ENCODE measurements at regions not wholly inside any gene's neighbourhood (a gene's known extent, or its start where the extent isn't known, plus 50 kb on each side); places are given as distances from the start of the nearest gene placed in this dataset.

DNA sequence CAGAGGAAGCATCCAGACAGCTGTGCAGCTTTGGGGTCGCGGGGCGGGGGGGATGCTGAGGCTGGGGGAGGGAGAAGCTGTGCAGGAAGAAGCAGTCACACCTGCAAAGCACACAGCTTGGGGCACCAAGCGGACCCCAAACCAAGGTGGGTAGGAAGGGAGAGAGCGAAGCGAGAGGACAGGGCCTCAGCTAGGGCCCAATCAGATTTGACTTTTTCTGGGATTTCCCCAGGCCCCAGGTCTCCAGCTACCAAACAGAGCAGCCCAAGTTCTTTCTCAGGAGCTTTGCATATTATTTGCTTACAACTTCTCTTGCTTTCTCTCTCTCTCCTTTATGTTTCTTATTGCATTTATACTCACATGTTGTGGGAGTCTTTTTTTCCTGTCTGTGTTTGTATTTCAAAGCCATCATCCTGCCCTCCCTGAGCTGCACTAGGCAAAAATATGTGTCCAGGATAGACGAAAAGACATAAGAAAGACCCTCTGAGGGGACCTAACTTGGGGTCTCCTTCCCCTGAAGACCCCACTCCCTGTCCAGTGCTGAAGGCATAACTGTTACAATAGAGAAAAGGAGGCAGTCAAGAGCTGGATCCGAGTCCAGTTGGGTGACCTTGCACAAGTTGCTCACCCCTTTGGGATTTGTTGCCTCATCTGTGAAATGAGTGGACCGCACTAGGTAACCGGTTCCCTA, 50.6 kb upstream of the SMNDC1 start:
- peak; percentile 77 for FAIRE-seq
- TF ChIP-seq POLR2AphosphoS5 (IDR thresholded peaks at IDR 0.05; ENCODE audit: low read depth, low read length) (peak; percentile 62), POLR2A (IDR thresholded peaks at IDR 0.05; ENCODE audit: low read depth, low read length) (peak; percentile 34; the same call in 1 of the 2 replicates), TAF1 (IDR thresholded peaks at IDR 0.05; ENCODE audit: borderline replicate concordance, low read depth, low read length) (peak; percentile 59; the same call in 1 of the 2 replicates)
- DNase-seq (ENCODE audit: insufficient read length), result no peak

DNA sequence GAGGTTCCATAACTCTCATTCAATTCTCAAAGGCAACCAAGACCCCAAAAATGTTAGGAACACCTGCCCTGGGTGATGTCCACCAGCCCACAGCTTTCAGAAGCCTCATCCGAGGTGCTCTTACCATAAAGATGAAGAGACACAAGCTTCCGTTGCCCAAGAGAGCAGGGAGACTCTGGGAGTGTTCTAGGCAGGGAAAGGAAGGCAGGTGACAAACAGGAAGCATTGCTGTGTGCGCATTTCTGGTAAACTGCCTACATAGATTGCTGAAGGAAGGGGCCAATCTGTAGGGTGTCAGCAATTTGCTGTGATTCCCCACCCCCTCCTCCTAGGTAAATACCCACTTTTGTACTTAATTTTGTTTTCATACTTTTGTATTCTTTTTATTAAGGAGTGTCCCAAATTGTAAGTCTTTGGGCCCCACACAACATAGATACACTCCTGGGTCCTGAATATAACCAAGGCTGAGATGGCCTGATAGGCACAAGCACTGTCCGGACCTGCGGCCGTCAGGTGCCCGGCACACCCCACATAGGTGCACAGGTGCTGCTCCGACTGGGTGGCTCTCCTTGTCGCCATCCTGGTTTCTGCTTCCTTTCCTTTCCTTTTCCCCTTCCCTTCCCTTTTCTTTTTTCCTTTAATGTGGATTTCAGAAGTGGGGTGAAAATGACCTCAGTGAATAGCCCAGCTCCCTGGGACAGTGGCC, 51.4 kb upstream of the SMNDC1 start:
- TF ChIP-seq POLR2A (IDR thresholded peaks at IDR 0.05; ENCODE audit: low read depth, low read length), result no peak
- TF ChIP-seq TAF1 (IDR thresholded peaks at IDR 0.05; ENCODE audit: borderline replicate concordance, low read depth, low read length), result no peak
- TF ChIP-seq POLR2AphosphoS5 (IDR thresholded peaks at IDR 0.05; ENCODE audit: low read depth, low read length), result peak; percentile 40; the same call in 1 of the 2 replicates

DNA sequence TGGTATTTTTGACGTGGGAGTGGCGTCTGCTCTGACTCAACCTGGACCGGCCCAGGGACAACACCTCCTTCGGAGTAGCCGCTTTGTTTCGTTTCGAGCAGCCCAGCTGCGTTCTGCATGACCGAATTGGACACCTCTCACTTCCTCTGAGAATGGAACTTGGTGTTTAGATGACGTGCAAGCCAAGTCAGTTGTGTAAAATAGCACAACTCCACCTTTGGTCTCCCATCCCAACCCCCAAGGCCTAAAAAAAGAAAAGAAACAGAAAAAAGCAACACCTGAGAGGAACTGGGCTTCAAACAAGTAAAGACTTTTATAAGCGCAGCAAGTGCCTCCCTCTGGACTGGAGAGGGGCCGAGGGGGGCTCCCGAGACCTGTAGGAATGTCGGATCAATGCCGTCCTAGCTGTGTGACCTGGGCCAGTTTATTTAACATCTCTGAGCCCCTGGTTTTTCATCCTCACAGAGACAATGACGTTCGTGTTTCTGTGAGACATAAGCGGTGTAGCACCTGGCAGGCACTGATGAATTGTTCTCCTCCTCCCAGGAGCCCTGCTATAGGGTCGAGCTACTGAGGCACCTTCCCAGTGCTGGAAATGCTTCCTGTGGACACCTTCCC, 52.0 kb upstream of the SMNDC1 start:
- DNase-seq (ENCODE audit: insufficient read length), result peak; percentile 65
- 0 out of 2 replicates have a peak, but pooled peaks have one; percentile 43 for TF ChIP-seq TAF1 (IDR thresholded peaks at IDR 0.05; ENCODE audit: borderline replicate concordance, low read depth, low read length)
- no peak; the same call in 1 of the 2 replicates for TF ChIP-seq POLR2AphosphoS5 (IDR thresholded peaks at IDR 0.05; ENCODE audit: low read depth, low read length)
- peak; percentile 61 for TF ChIP-seq POLR2A (IDR thresholded peaks at IDR 0.05; ENCODE audit: low read depth, low read length)
- peak; percentile 96 for FAIRE-seq

More for the DNA sequence above, 51.4 kb upstream of the SMNDC1 start:
- no peak for DNase-seq (ENCODE audit: insufficient read length)
- peak; percentile 74 for FAIRE-seq

DNA sequence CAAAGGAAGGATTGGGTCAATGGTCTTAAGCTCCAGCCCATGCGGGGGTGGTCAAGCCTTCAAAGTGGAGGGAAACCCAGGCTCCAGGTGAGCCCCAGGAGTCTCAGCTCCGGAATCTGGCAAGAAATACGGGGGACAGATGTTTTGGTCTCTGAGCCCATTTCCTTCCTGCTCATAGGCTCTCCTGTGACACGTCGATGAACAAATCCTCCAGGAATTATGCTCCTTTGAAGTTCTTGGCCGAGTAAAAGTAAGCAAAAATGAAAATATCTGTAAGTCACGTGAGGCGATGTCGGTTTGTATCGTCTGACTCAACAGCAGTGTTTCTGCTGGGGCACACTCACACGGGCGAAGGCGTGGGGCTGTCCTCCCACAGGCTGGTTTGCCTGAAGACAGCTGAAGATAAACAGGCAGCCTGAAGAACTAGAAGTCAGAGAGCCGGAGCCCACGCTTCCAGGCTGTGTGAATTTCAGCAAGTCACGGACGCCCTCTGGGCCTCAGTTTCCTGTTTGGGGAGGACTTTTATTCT, 52.6 kb upstream of the SMNDC1 start:
- DNase-seq (ENCODE audit: insufficient read length) (peak; percentile 56), FAIRE-seq (no peak)
- TF ChIP-seq POLR2A (IDR thresholded peaks at IDR 0.05; ENCODE audit: low read depth, low read length) (peak; percentile 65; the same call in 1 of the 2 replicates), TAF1 (IDR thresholded peaks at IDR 0.05; ENCODE audit: borderline replicate concordance, low read depth, low read length) (no peak), POLR2AphosphoS5 (IDR thresholded peaks at IDR 0.05; ENCODE audit: low read depth, low read length) (peak; percentile 70; the same call in 1 of the 2 replicates)

DNA sequence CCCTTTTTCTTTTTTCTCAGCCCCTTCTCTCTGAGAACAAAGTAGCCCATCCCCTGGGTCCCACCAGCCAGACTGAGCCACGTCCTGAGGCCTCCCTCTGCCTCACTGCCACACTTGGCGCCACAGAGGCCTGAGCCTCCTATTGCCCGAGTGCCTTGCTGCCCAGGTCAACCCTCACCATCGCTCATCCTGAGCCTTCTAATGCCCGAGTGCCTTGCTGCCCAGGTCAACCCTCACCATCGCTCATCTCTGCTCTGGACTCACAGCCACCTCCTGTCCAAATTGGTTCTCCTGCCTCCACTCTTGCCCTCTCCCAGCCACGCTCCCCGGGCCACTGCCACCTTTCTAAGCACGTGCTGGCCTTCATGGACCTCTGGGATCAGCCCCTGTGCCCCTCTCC, 53.2 kb upstream of the SMNDC1 start:
- DNase-seq (ENCODE audit: insufficient read length) (no peak), FAIRE-seq (no peak)
- no peak for TF ChIP-seq POLR2AphosphoS5 (IDR thresholded peaks at IDR 0.05; ENCODE audit: low read depth, low read length)
- TF ChIP-seq POLR2A (IDR thresholded peaks at IDR 0.05; ENCODE audit: low read depth, low read length), result no peak
- no peak for TF ChIP-seq TAF1 (IDR thresholded peaks at IDR 0.05; ENCODE audit: borderline replicate concordance, low read depth, low read length)

DNA sequence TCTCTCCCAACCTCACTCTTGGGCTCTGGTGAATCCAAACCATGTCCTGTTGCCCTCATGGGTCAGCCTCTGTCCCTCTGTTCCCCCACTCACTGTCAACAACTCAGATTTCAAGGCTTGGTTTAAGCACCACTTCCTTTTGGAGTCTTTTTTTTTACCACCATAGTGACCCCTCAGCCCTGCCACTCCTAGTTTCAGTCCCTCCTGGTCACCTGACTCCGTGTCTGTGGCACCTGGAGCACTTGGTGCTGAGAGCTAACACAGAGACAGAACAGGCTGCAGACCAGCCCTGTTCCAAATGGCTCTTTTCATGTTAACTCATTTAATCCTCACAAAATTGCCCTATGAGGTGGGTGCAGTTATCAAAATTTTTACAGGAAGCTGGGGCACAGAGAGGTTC, 53.6 kb upstream of the SMNDC1 start:
- DNase-seq (ENCODE audit: insufficient read length) (no peak), FAIRE-seq (no peak)
- TF ChIP-seq POLR2A (IDR thresholded peaks at IDR 0.05; ENCODE audit: low read depth, low read length) (no peak), TAF1 (IDR thresholded peaks at IDR 0.05; ENCODE audit: borderline replicate concordance, low read depth, low read length) (no peak), POLR2AphosphoS5 (IDR thresholded peaks at IDR 0.05; ENCODE audit: low read depth, low read length) (no peak)

DNA sequence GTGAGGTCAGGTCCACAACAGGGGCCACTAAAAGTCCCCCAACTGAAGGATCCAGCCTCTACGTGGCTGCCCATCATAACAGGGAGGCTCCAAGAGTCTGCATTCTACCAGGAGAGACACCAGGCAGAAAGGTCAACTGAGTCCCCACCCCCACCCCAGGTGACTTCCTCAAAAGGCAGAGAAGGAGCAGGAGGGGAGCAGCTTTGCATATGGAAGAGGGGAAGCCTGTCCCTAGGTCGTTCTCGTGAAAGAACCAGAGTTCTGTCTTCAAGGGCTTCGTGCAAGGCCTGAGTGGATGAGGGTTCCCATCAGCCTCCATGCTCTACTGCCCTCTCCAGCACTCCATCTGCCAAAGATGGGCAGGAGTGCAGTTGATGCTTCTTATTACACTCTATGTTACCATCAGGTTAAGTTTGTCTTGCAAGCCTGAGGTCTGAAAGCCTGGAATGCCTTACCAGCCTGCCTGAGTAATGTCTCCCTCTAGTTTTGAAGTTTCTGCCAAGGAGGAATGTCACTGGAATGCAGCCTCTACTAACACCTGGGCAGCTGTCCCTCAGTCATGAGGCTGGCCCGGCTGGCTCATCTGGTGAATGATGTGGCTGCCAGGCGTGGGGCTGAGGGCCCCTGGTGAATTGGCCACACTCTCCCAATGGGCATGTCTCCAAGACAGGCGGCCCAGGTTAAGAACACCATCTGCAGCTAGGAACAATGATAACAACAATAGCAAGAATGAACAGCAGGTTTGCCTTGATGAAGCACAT, 54.3 kb upstream of the SMNDC1 start:
- peak; percentile 48 for FAIRE-seq
- DNase-seq (ENCODE audit: insufficient read length), result no peak
- TF ChIP-seq TAF1 (IDR thresholded peaks at IDR 0.05; ENCODE audit: borderline replicate concordance, low read depth, low read length), result no peak
- no peak for TF ChIP-seq POLR2AphosphoS5 (IDR thresholded peaks at IDR 0.05; ENCODE audit: low read depth, low read length)
- TF ChIP-seq POLR2A (IDR thresholded peaks at IDR 0.05; ENCODE audit: low read depth, low read length), result no peak

DNA sequence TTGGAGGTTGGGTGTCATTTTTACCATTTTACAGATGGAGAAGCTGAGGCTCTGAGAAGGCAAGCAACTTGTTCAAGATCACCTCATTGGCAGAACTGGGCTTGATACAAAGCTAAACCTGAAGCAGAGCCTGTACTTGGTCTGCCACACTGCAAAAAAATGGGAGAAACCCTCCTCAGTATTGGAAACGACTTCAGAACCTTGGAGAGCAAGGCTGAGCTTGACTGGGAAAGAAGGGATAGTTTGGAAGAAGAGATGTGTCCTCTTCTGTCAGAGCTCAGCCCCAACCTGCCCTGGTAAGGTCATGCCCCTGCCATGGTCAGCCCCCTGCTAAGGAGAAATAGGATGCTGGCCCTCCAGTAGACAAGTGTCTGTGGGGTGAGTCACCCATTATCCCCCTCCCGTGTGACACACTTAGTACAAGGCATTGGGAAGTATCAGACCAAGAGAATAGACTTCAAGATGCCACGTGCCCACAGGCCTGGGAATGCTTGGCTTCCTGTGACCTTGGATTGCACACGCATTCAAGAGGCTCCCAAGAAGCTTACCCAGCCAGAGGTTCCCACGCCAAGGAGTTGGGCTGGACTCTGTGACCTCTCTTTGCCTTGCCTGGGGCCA, 56.2 kb upstream of the SMNDC1 start:
- DNase-seq (ENCODE audit: insufficient read length) (no peak), FAIRE-seq (no peak)
- no peak for TF ChIP-seq POLR2A (IDR thresholded peaks at IDR 0.05; ENCODE audit: low read depth, low read length)
- TF ChIP-seq POLR2AphosphoS5 (IDR thresholded peaks at IDR 0.05; ENCODE audit: low read depth, low read length), result no peak
- TF ChIP-seq TAF1 (IDR thresholded peaks at IDR 0.05; ENCODE audit: borderline replicate concordance, low read depth, low read length), result no peak

DNA sequence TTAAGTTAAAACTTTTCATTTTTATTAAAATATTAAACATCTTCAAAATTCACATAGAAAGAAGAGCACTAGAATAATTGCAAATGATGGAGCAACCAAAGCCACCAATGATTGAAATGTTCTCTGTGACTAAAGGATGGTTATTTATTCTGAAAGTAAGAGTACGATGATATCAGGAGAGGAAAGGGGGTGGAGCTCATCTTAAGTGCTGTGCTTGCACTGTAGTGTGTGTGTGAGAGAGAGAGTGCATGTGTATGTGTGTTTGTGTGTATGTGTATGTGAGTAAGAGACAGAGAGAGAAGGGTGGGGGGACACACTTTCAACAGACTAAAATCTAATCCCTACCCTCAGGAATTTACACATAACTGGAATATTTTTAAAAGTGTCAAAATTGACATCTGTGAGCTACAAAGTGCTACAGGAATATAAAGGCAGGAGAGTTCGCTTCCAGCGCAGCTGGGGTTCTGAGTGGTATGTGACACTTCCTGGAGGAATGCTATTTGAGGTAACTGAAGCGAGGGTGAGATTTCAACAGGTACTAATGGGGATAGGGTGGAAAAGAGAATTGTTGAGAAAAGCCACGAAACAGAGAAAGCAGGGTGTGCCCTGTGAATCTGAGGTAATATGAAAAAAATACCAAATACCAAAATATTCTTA, 57.2 kb upstream of the SMNDC1 start:
- TF ChIP-seq POLR2AphosphoS5 (IDR thresholded peaks at IDR 0.05; ENCODE audit: low read depth, low read length) (no peak), TAF1 (IDR thresholded peaks at IDR 0.05; ENCODE audit: borderline replicate concordance, low read depth, low read length) (no peak), POLR2A (IDR thresholded peaks at IDR 0.05; ENCODE audit: low read depth, low read length) (no peak)
- no peak for DNase-seq (ENCODE audit: insufficient read length)
- no peak for FAIRE-seq

All from GM12892 (cell line).